Osteoblast (primary cell): ENCODE measurements at regions not wholly inside any gene's neighbourhood (a gene's known extent, or its start where the extent isn't known, plus 50 kb on each side); places are given as distances from the start of the nearest gene placed in this dataset.

Experiments
- DNase-seq: peaks from one replicate; pipeline ENCODE4 v3.0.0; 2011; ENCODE audit warnings: low spot score, mixed read lengths; ENCODE audit not compliant: insufficient read length; ENCODE audit errors: missing footprints
- H2AFZ ChIP-seq: 2 replicates; pipeline ENCODE4 v1.6.0; 2011; ENCODE audit warnings: mild to moderate bottlenecking, low read length
- H3K27ac ChIP-seq: 2 replicates; pipeline ENCODE4 v1.5.1; 2011; ENCODE audit warnings: mild to moderate bottlenecking, low read depth, low read length, moderate library complexity
- H3K27me3 ChIP-seq: 2 replicates; pipeline ENCODE4 v1.6.0; 2012; ENCODE audit warnings: mild to moderate bottlenecking, control low read depth, inconsistent platforms, low read length, moderate library complexity; ENCODE audit not compliant: insufficient read depth
- H3K36me3 ChIP-seq: 2 replicates; pipeline ENCODE4 v1.5.1; 2011; ENCODE audit warnings: mild to moderate bottlenecking, low read length, control low read depth, moderate library complexity; ENCODE audit not compliant: insufficient read depth
- H3K4me1 ChIP-seq: 2 replicates; pipeline ENCODE4 v1.5.1; 2011; ENCODE audit warnings: mild to moderate bottlenecking, low read length, control low read depth, moderate library complexity; ENCODE audit not compliant: insufficient read depth
- H3K4me2 ChIP-seq: 2 replicates; pipeline ENCODE4 v1.6.0; 2011; ENCODE audit warnings: mild to moderate bottlenecking, low read length; ENCODE audit not compliant: insufficient read depth
- H3K4me3 ChIP-seq: fragments of 200-600 bp; sonication (generic); 3 replicates; pipeline ENCODE4 v1.5.1; 2012; ENCODE audit warnings: mild to moderate bottlenecking, low read length, inconsistent platforms; ENCODE audit not compliant: insufficient read depth
- H3K79me2 ChIP-seq: 2 replicates; pipeline ENCODE4 v1.6.0; 2012; ENCODE audit warnings: mild to moderate bottlenecking, low read length, control low read depth, inconsistent platforms; ENCODE audit not compliant: insufficient read depth
- H3K9me3 ChIP-seq: 2 replicates; pipeline ENCODE4 v1.5.1; 2011; ENCODE audit warnings: low read depth, low read length, control low read depth
- H4K20me1 ChIP-seq: 2 replicates; pipeline ENCODE4 v1.6.0; 2012; ENCODE audit warnings: mild to moderate bottlenecking, low read length, control low read depth; ENCODE audit not compliant: insufficient read depth
- CTCF ChIP-seq: IDR thresholded peaks from 2 replicates; pipeline ENCODE4 v1.5.1; 2011; ENCODE audit warnings: mild to moderate bottlenecking, low read depth, low read length, moderate library complexity; ENCODE audit errors: extremely low read depth

GRCh38 chr2:82667491-82667890 is 1791.6 kb downstream of the SUCLG1 start:
- Histone ChIP-seq H3K4me2 (no peak overlapping the region), H4K20me1 (no peaks in the 10 kb centered on the region), H3K36me3 (no peaks in the 10 kb centered on the region), H3K79me2 (no peaks in the 10 kb centered on the region), H3K4me3 (no peak overlapping the region), H3K27ac (no peak overlapping the region), H3K9me3 (no peaks in the 10 kb centered on the region), H2AFZ (no peak overlapping the region), H3K4me1 (no peaks in the 10 kb centered on the region), H3K27me3 (no peaks in the 10 kb centered on the region)
- DNase-seq, result no peak
- no peak for TF ChIP-seq CTCF

- no peak for DNase-seq
- Histone ChIP-seq H3K36me3 (no peaks in the 10 kb centered on the region), H3K4me2 (no peak overlapping the region), H3K4me3 (no peak overlapping the region), H3K9me3 (no peaks in the 10 kb centered on the region), H2AFZ (no peak overlapping the region), H3K4me1 (no peaks in the 10 kb centered on the region), H4K20me1 (no peaks in the 10 kb centered on the region), H3K79me2 (no peaks in the 10 kb centered on the region), H3K27me3 (no peaks in the 10 kb centered on the region), H3K27ac (no peak overlapping the region)
- TF ChIP-seq CTCF, result no peak
Observed at GRCh38 chr2:82665691-82666090, 1793.4 kb downstream of the SUCLG1 start.

- no peak overlapping the region for H3K27ac ChIP-seq
- no peak overlapping the region for H3K4me3 ChIP-seq
- H3K36me3 ChIP-seq, result no peaks in the 10 kb centered on the region
- H3K79me2 ChIP-seq, result no peaks in the 10 kb centered on the region
- no peaks in the 10 kb centered on the region for H3K27me3 ChIP-seq
- no peak for DNase-seq
- H4K20me1 ChIP-seq, result no peaks in the 10 kb centered on the region
- H3K9me3 ChIP-seq, result no peaks in the 10 kb centered on the region
- no peak for TF ChIP-seq CTCF
- no peak overlapping the region for H3K4me2 ChIP-seq
- no peak overlapping the region for H2AFZ ChIP-seq
- H3K4me1 ChIP-seq, result no peaks in the 10 kb centered on the region
Observed at GRCh38 chr2:82657106-82657505, 1802.0 kb downstream of the SUCLG1 start.

- Histone ChIP-seq H2AFZ (no peak overlapping the region), H3K27ac (no peak overlapping the region), H4K20me1 (no peaks in the 10 kb centered on the region), H3K79me2 (no peaks in the 10 kb centered on the region), H3K4me3 (no peak overlapping the region), H3K4me2 (no peak overlapping the region), H3K4me1 (no peaks in the 10 kb centered on the region), H3K36me3 (no peaks in the 10 kb centered on the region), H3K9me3 (no peaks in the 10 kb centered on the region), H3K27me3 (no peaks in the 10 kb centered on the region)
- no peak for TF ChIP-seq CTCF
- DNase-seq, result no peak
Observed at GRCh38 chr2:82656420-82656819, 1802.7 kb downstream of the SUCLG1 start.
